ENCODE measurements at regions not wholly inside any gene's neighbourhood (a gene's known extent, or its start where the extent isn't known, plus 50 kb on each side); places are given as distances from the start of the nearest gene placed in this dataset.

DNA sequence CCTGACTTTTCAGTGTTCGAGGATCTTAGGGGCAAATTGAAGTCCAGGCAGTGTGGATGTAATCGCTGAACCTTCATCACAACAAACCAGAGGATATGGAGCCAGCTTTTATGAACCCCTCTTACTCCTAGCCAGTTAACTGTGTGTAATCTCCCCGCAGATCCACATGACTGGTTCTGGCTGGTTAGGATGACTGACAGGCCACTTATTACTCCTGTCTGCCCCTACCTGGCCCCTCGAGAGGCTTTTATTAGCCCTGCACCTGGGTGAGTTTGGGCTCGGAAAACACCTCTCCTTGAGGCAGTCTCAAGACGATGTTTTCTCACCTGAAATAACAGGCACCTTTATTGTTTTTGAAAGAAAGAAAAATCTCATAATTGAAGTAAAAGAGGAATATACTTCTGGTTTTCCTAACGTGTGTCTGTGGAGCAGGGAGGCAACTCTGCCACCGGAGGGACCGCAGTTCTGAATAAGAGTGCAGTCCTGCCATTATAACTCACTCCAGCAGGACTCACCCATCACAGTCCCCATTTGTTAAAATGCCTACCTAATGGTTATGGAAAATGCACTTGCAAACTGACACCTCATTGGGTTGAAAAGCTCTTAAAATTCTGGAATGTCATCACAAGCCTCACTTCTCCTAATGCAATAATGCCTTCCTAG, 291.9 kb upstream of the N4BP1 start:
- DNase-seq (ENCODE audit: insufficient read length, low spot score) (no peak), FAIRE-seq (no peak)
- TF ChIP-seq, protein P1, sequence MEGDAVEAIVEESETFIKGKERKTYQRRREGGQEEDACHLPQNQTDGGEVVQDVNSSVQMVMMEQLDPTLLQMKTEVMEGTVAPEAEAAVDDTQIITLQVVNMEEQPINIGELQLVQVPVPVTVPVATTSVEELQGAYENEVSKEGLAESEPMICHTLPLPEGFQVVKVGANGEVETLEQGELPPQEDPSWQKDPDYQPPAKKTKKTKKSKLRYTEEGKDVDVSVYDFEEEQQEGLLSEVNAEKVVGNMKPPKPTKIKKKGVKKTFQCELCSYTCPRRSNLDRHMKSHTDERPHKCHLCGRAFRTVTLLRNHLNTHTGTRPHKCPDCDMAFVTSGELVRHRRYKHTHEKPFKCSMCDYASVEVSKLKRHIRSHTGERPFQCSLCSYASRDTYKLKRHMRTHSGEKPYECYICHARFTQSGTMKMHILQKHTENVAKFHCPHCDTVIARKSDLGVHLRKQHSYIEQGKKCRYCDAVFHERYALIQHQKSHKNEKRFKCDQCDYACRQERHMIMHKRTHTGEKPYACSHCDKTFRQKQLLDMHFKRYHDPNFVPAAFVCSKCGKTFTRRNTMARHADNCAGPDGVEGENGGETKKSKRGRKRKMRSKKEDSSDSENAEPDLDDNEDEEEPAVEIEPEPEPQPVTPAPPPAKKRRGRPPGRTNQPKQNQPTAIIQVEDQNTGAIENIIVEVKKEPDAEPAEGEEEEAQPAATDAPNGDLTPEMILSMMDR (IDR thresholded peaks at IDR 0.05; ENCODE audit: insufficient read depth, missing control alignments) = no peak

DNA sequence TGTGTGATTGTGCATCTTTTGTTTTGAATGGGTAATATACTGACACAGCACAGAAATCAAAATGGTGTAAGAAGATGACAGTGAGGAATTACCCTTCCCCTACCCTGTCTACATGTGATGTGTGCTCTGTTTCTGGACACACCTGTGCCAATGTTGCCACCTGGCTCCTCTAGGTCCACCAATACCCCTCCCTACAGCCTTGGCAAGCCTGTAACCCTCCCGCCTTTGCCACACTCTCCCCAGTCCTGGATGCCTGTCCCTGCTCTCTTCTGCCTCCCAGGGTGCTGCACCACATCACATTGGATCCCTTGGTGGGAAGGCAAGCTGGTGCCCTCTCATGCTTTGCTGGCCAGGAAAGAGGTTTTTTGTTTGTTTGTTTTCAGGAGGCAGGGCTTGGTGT, 289.5 kb upstream of the N4BP1 start:
- DNase-seq (ENCODE audit: insufficient read length, low spot score) (no peak), FAIRE-seq (no peak)
- TF ChIP-seq, protein P1 (IDR thresholded peaks at IDR 0.05; ENCODE audit: insufficient read depth, missing control alignments) = no peak

GRCh38 chr16:48897698-48898205, 287.8 kb upstream of the N4BP1 start:
- DNase-seq (ENCODE audit: insufficient read length, low spot score) = no peak
- TF ChIP-seq, protein P1 (IDR thresholded peaks at IDR 0.05; ENCODE audit: insufficient read depth, missing control alignments) = no peak
- FAIRE-seq = no peak

DNA sequence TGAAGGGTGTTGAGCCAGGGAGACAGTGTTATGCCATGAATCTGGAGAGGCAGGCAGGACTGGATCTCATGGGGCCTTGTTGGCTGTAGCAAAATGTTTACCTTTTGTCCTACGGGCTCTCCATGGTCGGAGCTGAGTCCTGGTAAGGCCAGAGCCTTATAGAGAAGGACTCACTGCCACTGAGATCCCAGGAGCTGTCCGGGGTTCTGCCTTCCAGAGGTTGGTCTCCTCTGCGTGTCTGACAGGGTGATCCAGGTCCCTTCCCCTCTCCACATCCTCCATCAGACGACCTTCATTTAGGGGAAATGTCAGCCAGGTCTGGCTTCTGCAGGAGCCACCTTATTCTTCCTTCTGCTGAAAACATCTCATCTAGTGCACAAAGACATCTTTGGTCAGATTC, 285.2 kb upstream of the N4BP1 start:
- FAIRE-seq = no peak
- TF ChIP-seq, protein P1 (IDR thresholded peaks at IDR 0.05; ENCODE audit: insufficient read depth, missing control alignments) = no peak
- DNase-seq (ENCODE audit: insufficient read length, low spot score) = no peak

GRCh38 chr16:48892893-48893292, 282.9 kb upstream of the N4BP1 start:
- no peak for FAIRE-seq
- TF ChIP-seq, protein P1 (IDR thresholded peaks at IDR 0.05; ENCODE audit: insufficient read depth, missing control alignments) = no peak
- DNase-seq (ENCODE audit: insufficient read length, low spot score) = no peak

DNA sequence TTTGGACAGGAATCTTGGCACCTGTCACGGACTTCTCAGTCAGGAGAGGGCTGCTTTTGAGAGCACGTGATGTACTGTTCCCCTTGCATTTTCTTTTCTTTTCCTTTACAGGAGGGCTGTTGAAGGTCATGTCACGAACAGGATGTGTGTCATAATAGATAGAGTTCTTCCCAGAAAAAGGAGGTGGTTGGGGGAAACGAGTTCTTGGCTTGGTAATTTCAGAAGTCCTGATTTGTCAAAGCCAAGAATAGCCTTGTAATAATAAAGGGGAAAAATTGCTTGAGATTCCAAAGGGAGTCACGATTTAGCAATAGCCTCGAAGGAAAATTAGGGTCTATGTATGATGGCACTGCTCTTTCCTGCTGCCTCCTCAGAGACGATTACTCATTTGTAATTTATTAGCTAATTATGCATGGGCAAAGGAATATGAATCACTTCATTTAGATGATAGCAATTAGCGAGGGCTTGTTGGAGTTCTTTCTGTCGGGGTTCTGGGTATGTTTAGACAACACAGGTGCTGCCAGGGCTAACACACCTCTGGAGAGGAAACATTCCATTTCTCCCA, 277.7 kb upstream of the N4BP1 start:
- no peak for FAIRE-seq
- DNase-seq (ENCODE audit: insufficient read length, low spot score) = no peak

More for the DNA sequence above, 277.7 kb upstream of the N4BP1 start:
- TF ChIP-seq, protein P1 (IDR thresholded peaks at IDR 0.05; ENCODE audit: insufficient read depth, missing control alignments) = no peak
